HG02970 (cell line): ENCODE measurements at regions not wholly inside any gene's neighbourhood (a gene's known extent, or its start where the extent isn't known, plus 50 kb on each side); places are given as distances from the start of the nearest gene placed in this dataset.

Experiments used
- ATAC-seq: cut with Tn5 transposase; IDR thresholded peaks from one replicate; pipeline ENCODE4 v1.9.1; 2021; ENCODE audit warnings: mild to moderate bottlenecking, moderate library complexity, moderate number of reproducible peaks; ENCODE audit not compliant: unreplicated experiment, low FRiP score

DNA sequence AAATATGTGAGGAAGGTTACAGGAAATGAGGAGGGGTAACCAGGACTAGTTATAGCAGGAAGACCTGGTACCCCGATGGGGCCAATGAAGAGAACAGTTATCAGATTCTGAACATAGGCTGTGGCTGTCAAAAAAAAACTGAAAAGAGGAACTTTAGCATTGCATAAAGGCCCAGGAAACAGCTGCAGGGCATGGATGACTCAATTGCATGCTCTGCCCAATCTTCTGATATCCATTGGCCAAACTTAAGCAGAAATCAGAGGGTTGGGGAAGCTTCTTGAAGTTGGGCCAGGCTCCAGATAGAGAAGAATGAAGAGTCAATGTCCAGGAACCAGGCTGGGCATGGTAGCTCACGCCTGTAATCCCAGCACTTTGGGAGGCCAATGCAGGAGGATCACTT is 1222.4 kb upstream of the PRKX start:
- ATAC-seq = no peak

DNA sequence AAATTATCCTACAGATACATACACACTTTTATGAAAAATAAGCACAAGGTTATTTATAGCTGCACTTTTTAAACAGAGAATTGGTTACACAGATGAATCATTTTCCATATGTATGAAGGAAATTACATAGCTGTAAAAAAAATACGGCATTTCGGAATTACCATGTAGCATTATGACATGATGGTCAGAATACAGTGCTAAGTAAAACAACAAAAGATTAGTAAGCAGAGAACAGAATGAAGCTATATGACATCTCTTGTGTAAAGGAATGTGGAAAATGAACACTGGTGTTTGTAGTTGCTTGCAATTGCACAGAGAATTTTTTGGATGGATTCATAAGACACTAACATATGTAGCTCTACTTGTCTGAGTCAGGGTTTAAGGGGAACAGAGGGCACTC is 1222.0 kb upstream of the PRKX start:
- ATAC-seq = no peak

DNA sequence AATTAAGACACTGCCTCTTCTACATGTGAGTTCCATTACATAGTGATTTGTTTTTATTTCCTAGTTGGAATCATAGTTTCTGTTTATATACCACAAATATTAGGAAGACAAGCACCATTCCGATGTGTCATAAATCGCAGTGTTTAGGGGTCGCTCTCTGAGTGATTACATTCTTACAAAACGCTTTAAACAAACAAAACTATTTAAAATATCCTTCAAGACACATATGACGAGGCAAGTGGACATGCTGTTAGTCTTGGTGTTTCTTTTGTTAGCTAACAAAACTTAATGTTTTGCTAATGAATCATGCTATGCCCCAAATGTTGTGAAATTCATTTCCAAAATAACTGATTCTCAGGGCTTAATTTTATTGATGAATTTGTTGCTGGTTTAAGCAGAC is 1219.3 kb upstream of the PRKX start:
- no peak for ATAC-seq

DNA sequence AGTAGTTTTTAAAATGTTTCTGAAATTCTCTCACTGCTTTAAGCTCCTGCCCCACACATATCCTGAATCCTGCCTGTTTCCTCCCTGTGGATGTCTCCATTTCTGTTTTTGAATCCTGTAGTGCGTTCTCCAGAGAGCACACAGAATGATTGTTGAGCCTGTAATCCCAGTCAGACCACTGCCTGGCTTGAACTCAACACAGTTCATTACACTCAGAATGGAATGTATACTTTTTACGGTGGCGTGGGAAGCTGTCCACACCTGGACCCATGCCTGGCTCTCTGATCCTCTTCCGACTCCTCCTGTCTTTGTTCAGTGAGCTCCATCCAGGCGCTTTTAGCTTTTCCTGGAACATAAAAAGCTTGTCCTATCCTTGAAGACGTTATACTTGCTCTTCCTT is 1217.0 kb upstream of the PRKX start:
- ATAC-seq = no peak

DNA sequence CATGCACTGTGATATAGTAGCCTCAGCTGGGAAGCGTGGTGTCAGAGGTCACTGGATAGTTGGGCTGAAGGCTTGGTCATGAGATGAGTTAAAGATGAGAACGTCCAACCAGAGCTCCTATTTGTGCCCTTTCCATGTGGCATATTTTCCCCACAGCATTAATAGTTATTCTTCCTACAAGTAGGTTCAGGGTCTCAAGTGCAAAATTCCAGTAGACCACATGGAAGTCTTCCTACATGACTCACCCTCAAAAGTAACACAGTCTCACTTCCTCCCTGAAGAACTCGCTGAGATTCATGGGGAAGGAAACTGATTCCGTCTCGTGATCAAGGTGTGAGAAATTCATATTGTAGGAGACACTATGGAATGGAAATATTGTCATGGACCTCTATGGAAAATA is 1212.5 kb upstream of the PRKX start:
- ATAC-seq = no peak

DNA sequence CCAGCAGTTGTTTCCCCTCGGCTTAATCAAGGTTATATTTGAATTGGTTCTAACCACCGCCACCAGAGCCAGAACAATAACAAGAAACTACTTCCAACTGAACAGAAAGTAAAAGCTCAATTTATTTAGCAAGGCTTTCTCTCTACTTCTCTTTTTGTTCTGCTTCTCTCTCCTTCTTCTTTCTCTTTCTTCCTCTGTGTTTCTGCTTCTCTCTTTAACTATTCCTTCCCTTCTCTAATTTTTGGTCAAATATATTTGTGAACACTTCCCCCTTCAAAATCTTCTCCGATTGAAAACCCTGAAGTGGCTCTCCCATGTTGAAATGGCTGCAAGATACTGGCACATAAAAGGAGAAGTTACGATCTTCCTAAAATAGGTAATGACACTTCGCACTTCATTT is 1195.9 kb upstream of the PRKX start:
- ATAC-seq = no peak

DNA sequence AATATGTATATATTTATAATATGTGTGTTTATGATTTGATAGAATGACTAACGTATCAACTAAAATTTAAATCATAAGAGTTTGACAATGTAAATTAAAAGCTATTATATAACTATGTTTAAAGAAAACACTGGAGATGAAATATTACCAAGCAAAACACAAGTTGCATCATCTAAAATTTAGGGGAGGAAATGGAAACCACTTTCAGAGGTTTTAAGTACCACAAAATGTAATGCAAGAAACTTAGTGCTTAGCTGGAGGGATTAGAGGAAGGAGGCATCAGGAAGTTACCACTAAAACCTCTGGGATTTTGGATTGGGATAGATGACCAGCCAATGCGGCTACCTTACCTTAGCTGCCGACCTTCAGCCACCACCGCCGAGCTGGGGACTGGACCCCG is 1192.1 kb upstream of the PRKX start:
- no peak for ATAC-seq

DNA sequence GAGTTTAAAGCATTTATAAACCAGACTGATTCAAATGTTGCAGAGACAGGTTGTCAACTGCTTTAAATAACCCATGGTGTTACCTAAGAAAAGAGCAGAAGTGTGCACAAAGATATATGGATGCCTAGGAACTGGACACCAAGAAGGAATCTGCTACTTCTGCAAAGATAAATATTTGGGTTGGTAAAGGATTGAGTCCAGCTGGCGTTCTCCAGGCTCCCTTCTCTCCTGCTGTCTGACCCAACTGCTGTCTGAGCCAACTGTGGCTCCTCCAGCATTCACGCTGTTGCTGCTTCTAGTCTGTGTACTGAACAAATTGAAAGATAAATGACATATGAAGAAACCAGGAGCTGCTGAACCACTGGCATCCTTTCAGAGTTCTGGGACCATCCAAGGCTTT is 1167.8 kb upstream of the PRKX start:
- ATAC-seq = no peak

DNA sequence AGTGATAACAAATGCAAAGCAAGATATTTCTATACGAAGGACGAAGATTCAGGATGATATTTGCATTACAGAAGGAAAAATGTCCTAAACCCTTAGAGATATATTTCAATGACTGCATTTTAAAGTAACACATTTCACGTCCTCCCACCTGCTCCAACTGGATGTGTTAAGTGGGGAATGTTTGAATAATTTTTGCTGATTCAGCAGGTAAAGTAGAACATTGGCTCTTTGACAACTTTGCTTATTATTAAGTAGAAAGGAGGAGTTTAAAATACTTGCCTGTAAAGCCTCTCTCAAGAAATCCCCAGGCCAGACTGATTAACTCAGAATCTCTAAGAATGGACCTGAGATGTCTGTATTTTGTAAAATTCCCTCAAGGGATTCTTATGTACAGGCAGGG is 1165.2 kb upstream of the PRKX start:
- ATAC-seq = no peak

DNA sequence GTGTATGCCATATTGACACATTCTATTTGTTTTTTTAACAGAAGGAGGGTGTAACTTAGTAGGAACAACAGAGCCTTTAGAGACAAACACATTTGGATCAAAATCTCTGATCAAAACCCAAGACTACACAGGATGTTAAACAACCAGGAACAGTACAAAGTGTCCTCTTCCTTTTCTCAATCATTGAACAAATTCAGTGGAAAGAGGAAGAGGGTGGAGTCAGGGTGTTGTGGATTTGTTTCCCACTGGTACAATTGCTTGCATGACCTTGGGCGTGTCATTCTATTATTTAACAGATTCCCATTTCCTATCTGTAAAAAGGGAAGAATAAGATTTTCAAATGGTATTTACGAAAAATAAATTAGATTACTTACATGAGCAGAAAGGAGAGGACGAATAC is 1162.8 kb upstream of the PRKX start:
- no peak for ATAC-seq

DNA sequence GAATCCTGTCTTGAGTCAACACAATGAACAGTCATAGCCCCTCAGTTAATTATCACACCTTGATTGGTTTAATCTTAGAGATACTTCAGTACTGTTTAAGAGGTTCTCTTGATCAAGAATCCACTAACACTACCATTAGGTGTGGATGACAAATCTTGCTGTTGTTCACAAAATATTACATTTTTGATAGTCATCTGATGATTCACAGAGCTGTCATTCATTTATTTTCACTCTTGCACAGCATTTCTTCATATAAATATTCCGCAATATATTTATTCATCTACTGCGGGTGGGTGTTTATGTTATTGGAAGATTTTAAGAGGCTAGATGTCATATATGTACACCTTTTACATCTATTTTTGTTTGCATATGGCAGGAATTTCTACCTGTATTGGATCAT is 1138.1 kb upstream of the PRKX start:
- ATAC-seq = no peak

DNA sequence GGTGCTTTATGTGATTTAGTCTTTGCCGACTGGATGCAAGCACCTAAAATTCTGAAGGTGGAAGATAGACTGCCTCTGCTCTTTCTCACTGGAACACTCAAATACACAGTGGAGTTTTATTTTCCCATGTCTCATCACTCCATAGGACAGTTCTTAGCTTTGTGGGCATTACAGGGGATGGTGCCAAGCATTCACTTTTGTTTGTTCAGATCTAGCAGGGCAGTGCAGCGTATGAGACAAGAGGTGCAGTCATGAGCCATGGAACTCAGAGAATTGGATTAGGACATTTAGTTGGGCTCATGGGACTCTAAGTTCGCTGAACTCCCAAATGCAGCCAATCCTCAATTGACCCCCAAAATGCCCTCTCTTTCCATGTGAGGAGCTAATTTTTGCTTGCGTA is 1136.9 kb upstream of the PRKX start:
- ATAC-seq = no peak

DNA sequence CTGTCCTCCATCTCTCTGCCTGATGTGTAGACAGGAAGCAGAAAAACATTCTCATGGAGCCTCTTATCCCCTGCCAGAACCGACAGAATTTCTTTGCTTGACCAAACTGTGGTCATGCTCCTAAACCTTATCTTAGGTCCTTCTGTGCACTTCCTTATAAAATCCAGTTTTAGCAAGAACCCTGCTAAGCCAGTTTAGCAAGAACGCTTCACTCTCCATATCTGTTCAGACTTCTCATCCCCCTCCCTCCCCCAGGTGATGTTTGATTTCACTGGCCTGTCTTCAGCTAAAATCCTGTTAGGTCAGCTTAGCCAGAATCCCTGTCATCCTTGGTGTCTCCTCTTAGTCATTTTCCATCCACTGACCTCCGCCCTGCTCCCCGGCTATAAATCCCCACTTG is 1130.9 kb upstream of the PRKX start:
- ATAC-seq = no peak

DNA sequence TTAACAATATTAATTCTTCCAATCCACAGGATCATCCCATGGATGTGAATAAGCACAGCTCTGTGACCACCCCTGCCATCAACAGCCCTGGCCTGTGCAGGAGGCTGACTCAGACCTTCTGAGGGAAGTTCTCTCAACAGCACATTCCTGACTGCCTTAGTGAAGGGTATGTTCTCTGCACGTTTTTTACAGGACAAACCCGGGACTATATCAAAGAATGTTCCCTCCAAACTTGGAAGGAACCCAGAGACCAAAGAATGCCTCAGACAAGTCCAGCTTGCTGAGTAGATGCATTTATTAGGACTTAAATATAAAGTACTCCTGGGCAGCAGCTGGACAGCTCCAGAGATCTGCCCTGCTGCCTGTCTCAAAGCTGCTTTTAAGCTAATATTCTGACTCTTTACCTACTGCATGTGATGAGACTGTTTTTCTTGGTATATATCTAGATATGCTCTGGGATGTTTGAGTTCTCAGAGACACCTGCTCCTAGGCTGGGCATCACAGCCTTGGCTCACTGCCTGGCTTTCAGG is 1127.8 kb upstream of the PRKX start:
- no peak for ATAC-seq

DNA sequence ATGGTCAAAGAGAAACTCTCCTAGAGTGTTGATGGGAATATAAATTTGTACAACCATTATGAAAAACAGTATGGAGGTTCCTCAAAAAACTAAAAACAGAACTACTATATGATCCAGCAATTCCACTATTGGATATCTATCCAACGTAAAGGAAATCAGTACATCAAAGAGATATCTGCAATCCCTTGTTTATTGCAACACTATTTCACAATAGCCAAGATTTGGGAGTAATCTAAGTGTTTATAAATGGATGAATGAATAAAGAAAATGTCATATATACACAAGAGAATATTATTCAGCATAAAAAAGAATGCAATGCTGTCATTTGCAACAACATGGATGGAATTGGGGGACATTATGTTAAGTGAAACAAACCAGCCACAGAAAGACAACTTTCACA is 1118.1 kb upstream of the PRKX start:
- no peak for ATAC-seq

DNA sequence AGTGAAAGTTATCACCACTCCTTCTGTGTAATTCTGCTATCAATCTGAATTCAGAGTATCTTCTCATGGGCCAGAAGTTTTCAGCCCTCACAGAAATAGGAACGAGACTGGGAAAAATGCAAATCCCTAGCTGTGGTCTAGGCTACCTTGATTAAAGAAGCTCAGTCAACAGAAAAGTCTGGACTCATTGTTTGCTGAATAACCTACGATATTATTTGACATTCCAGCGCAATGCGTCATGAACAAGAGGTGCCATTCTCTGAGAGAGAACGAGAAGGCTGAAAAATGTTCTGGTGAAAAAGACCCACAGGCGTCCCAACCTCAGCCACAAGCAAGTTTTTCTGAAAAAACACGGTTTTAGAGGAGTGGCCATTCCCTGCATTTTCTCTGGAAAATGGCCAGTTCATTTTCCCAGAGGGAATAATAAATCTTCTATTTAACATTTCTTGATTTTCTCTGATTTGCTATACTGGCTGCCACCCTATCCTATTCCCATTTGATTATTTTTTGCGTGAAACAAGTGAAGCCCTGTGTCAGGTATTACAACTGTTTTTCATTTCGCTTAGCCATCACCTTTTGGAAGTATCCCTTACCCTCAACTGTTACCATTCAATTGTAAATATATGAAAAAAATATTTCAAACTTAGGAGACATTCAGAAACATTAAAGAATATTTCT is 1117.6 kb upstream of the PRKX start:
- ATAC-seq = no peak

DNA sequence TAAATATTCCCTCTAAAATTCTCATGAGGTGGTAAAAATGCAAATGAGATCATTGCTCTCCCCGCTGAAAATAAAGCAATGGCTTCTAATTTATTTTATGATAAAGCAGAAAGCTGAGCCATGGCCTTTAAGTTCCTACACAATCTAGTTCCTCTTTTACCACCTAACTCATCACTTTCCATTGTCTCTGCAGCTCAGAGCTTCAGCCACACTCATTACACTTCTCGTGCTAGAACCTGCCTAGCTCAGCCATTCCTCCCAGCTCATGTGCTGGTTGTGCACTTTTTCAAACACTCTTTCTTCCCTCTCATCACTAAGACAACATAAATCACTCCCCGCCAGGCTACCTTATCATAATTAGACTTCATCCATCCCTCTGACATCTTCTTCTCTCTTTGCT is 1112.1 kb upstream of the PRKX start:
- no peak for ATAC-seq

DNA sequence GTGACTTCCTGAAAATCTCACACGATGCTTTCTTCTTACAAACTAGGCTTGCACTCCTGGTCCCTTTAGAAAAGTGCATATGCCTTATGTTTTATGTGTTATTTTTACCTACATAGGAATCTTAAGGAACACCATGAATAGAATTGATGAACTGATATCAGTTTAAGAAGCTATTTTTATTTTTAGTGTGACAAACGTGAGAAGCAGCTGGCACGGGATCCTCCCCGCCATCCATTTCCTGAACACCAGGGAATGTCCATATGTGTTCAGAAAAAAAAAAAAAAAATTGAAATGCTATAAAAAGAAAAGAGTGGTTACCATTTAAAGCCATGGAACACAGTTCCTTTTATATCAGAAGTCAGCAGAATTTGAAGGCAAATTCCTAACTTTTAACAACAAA is 1096.1 kb upstream of the PRKX start:
- no peak for ATAC-seq

DNA sequence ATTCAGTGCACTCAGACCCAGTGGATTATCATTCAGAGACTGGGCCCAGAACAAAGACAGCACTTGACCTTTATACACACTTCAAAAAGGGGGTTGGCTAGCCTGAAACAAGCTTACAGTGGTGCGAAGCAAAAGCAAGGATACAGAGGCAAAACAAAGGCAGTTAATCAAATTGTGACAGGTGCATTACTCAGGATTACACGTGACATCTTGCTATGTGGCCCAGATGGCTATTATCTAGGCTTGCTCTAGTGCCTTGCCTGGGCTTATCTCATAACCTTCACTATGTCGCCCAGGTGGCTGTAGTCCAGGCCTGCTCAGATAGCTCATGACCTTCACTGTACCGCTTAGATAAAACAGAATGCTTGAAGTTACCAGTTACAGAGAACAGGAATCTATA is 1092.1 kb upstream of the PRKX start:
- no peak for ATAC-seq

DNA sequence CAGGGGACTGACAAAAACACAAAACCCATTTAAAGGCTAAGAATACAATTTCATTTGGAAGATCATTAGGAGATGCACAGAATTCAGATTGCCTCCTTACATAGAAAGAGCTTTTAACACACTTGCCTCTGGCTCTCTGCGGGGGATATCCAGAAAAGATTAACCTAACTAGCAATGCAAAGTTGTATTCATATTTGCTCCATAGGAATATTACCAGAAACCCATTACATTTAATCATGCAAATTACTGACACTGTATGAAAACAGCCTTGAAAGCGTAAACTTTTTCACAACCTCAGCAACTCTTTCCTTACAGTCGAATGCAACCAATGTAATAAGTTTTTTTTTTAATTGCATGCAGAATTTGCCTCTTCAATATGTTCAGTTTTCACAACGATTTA is 1087.3 kb upstream of the PRKX start:
- ATAC-seq = no peak

DNA sequence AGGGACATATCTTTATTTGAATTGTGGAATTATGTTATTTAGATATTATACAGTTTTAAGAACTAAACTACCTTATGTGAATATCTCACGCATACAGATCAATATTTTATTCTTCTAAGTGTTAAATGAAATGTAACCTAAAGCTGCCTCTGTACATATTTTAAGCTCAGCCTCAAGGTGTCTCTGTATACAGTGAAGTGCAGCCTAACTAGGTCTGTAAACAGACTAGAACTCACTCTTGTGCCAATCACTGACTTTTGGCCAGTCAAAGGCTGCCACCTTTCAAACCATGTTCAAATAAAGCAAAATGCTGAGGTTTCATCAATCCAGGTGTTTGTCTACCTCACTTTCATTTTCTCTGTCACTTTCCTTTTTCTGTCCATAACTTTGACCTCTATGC is 1074.5 kb upstream of the PRKX start:
- ATAC-seq = no peak

DNA sequence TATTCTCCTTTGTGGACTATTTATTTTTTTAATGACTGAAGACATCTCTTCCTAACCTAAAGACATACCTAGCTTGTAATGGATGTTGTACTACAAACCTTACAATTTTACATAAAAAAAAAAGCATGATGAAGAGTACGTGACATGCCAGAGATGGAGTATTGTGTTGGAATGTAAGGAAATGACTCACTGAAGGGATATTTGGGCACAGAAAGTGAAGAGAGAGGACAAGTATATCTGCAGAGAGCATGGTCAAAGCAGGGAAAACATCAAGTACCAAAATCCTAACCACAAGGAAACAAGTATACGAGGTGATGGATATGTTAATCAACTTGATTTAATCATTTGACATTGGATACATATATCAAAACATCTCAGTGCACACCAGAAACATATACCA is 1051.4 kb upstream of the PRKX start:
- no peak for ATAC-seq

DNA sequence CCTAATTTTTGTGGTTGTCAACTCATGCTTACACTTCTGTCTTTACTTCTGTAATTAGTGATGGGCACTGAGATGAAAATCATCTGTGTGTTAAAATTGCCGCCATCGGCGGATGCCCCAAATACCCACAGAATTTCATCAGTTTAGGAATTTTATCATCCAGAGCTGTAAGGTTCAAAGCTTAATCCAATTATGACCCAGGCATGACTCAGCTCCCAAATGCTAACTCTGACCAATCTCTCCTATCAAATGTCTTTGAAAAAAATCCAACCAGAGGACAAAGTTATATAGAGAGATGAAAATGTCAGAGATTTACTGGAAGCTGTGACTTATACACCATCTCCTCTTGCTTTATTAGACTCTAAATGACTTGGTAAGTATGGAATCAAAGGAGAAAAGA is 1048.7 kb upstream of the PRKX start:
- no peak for ATAC-seq
